Chondrocyte (in vitro differentiated cells): ENCODE measurements at regions not wholly inside any gene's neighbourhood (a gene's known extent, or its start where the extent isn't known, plus 50 kb on each side); places are given as distances from the start of the nearest gene placed in this dataset.
A peak's percentile ranks its signal among the peaks of the same experiment; 100 is the strongest.

Experiments used
- DNase-seq: peaks from one replicate; pipeline ENCODE4 v3.0.0; 2021; ENCODE audit warnings: mixed read lengths, low spot score
- H3K27ac Mint-ChIP-seq: one replicate; pipeline ENCODE4 v1.8.0; 2021; ENCODE audit warnings: mild to moderate bottlenecking, moderate library complexity, mixed read lengths; ENCODE audit not compliant: unreplicated experiment
- H3K27me3 Mint-ChIP-seq: 2 replicates; pipeline ENCODE4 v1.8.0; 2021; ENCODE audit warnings: low read depth, mixed read lengths
- H3K36me3 Mint-ChIP-seq: 2 replicates; pipeline ENCODE4 v1.8.0; 2021; ENCODE audit warnings: low read depth, mixed read lengths
- H3K4me1 Mint-ChIP-seq: 2 replicates; pipeline ENCODE4 v1.8.0; 2021; ENCODE audit warnings: low read depth, mild to moderate bottlenecking, mixed read lengths
- H3K4me3 Mint-ChIP-seq: one replicate; pipeline ENCODE4 v1.8.0; 2021; ENCODE audit warnings: mild to moderate bottlenecking, moderate library complexity, mixed read lengths; ENCODE audit not compliant: unreplicated experiment
- H3K9me3 Mint-ChIP-seq: 2 replicates; pipeline ENCODE4 v1.8.0; 2021; ENCODE audit warnings: low read depth, mixed read lengths
- TF ChIP-seq, protein P1 (sequence below): fragments of 200-600 bp; sonication (generic); IDR thresholded peaks from 2 replicates; pipeline ENCODE4 v1.5.0; 2021; ENCODE audit warnings: antibody characterized with exemption, mild to moderate bottlenecking, moderate library complexity

GRCh38 chr17:15012351-15012980 lies 252.7 kb downstream of the PMP22 start:
- peaks cover 1% of the 10 kb centered on the region for H3K36me3 Mint-ChIP-seq
- no peak overlapping the region for H3K4me3 Mint-ChIP-seq
- H3K27me3 Mint-ChIP-seq: no peaks in the 10 kb centered on the region
- H3K4me1 Mint-ChIP-seq: peaks cover 32% of the 10 kb centered on the region
- no peak for DNase-seq
- H3K9me3 Mint-ChIP-seq: no peaks in the 10 kb centered on the region
- peak overlapping the region; percentile 81 for H3K27ac Mint-ChIP-seq
- TF ChIP-seq, protein P1, sequence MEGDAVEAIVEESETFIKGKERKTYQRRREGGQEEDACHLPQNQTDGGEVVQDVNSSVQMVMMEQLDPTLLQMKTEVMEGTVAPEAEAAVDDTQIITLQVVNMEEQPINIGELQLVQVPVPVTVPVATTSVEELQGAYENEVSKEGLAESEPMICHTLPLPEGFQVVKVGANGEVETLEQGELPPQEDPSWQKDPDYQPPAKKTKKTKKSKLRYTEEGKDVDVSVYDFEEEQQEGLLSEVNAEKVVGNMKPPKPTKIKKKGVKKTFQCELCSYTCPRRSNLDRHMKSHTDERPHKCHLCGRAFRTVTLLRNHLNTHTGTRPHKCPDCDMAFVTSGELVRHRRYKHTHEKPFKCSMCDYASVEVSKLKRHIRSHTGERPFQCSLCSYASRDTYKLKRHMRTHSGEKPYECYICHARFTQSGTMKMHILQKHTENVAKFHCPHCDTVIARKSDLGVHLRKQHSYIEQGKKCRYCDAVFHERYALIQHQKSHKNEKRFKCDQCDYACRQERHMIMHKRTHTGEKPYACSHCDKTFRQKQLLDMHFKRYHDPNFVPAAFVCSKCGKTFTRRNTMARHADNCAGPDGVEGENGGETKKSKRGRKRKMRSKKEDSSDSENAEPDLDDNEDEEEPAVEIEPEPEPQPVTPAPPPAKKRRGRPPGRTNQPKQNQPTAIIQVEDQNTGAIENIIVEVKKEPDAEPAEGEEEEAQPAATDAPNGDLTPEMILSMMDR: no peak

- Mint-ChIP-seq H3K4me1 (peaks cover 53% of the 10 kb centered on the region), H3K27me3 (no peaks in the 10 kb centered on the region), H3K4me3 (no peak overlapping the region), H3K27ac (no peak overlapping the region), H3K9me3 (no peaks in the 10 kb centered on the region), H3K36me3 (no peaks in the 10 kb centered on the region)
- DNase-seq: no peak
- TF ChIP-seq, protein P1: no peak
Observed at GRCh38 chr17:15009087-15009486, 256.0 kb downstream of the PMP22 start.

DNA sequence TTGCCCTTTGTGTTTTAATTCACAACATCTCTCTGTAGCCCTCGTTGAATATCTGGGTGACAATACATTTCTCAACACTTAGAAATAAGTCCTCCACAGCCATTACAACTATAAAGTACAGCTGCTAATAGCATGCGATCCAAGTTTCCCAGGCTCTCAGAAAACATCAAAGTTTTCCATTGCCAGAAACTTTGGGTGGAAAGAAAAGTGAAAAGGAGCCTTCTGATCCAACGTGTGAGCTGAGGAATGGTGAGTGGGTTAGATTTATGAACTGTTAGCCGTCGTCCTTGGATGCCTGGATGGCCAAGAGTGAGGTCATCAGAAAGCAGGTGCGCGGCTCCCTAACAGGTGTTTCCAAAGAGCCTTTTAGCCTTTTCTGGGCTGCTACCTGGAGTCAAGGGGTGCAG lies 258.0 kb downstream of the PMP22 start:
- TF ChIP-seq, protein P1: no peak
- H3K4me1 Mint-ChIP-seq: peaks cover 42% of the 10 kb centered on the region
- peak overlapping the region; percentile 91 for H3K27ac Mint-ChIP-seq
- no peaks in the 10 kb centered on the region for H3K27me3 Mint-ChIP-seq
- H3K9me3 Mint-ChIP-seq: no peaks in the 10 kb centered on the region
- H3K36me3 Mint-ChIP-seq: no peaks in the 10 kb centered on the region
- H3K4me3 Mint-ChIP-seq: no peak overlapping the region
- no peak for DNase-seq

DNA sequence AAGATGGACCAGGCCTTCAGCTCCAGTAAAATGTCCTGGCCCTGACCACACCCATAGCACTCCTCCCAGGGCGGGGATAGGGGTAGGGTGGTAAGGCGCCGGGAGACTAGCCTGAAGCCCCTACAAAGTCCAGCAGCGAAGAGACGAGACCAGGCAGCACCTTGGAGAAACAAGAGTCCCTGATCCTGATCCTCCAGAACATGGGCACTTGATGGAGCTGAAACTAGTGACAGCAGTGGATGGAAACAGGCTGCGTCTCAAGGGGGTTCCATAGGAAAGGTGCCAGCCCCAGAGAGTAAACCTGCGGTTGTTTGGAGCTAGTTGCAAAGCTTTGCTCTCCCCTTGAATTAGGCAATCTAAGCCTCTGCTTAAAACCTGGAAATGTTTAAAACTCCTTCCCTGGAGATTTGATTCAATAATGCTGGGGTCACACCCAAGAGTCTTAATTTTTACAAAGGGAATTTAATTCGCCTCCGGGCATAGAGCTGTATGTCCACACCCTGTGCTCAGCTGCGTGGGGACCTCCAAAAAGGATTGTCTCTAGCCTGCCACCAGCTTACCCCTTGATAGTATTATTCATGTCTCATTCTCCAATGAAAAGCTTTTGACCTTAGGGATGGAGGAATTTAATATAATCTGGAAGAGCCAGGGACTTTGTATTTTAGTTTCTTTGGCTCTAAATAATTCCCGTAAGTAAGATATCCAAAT lies 258.6 kb downstream of the PMP22 start:
- H3K36me3 Mint-ChIP-seq: no peaks in the 10 kb centered on the region
- no peaks in the 10 kb centered on the region for H3K9me3 Mint-ChIP-seq
- TF ChIP-seq, protein P1: no peak
- H3K4me1 Mint-ChIP-seq: peaks cover 36% of the 10 kb centered on the region
- DNase-seq: no peak
- no peak overlapping the region for H3K4me3 Mint-ChIP-seq
- H3K27me3 Mint-ChIP-seq: no peaks in the 10 kb centered on the region
- H3K27ac Mint-ChIP-seq: peak overlapping the region; percentile 91

DNA sequence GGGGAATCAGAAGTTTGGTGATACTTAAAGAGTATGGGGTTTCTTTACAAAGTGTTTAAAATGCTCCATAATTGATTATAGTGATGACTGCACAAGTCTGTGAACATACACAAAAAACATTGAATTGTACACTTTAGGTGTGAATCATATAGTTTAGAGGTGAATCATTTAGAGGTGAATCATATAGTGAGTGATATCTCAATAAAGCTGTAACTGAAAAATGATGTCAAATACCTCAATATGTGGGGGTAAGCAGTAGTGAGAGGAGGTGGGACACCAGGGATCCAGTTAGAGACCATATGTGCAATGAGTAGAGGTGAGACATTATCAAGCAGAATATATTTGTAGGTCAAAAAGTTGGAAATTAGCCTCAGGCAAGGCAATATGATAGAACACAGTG lies 264.5 kb downstream of the PMP22 start:
- H3K27ac Mint-ChIP-seq: no peak overlapping the region
- H3K4me3 Mint-ChIP-seq: no peak overlapping the region
- TF ChIP-seq, protein P1: no peak
- DNase-seq: no peak
- H3K36me3 Mint-ChIP-seq: no peaks in the 10 kb centered on the region
- no peaks in the 10 kb centered on the region for H3K27me3 Mint-ChIP-seq
- H3K4me1 Mint-ChIP-seq: peaks cover 5% of the 10 kb centered on the region
- H3K9me3 Mint-ChIP-seq: peaks cover 2% of the 10 kb centered on the region
